ENCODE measurements at regions not wholly inside any gene's neighbourhood (a gene's known extent, or its start where the extent isn't known, plus 50 kb on each side); places are given as distances from the start of the nearest gene placed in this dataset.
"Not testable (repeated sequence)": the region's sequence is repeated elsewhere in the genome, so short reads cannot be mapped to it uniquely, and the experiment has no call there.

GRCh38 chr22:35480627-35481550, 59.7 kb upstream of the RASD2 start:
- no peak for DNase-seq (ENCODE audit: low read depth)
- no peak for TF ChIP-seq CTCF (IDR thresholded peaks at IDR 0.05; ENCODE audit: low read length, missing control alignments)

GRCh38 chr22:35482311-35482710, 58.3 kb upstream of the RASD2 start:
- DNase-seq (ENCODE audit: low read depth): no peak
- no peak overlapping the region for H3K4me3 ChIP-seq (replicated peaks; ENCODE audit: low read depth, low read length)
- no peak for TF ChIP-seq CTCF (IDR thresholded peaks at IDR 0.05; ENCODE audit: low read length, missing control alignments)

More at GRCh38 chr22:35480627-35481550, 59.7 kb upstream of the RASD2 start:
- no peak overlapping the region for H3K4me3 ChIP-seq (replicated peaks; ENCODE audit: low read depth, low read length)

GRCh38 chr22:35482974-35483373, 57.7 kb upstream of the RASD2 start:
- no peak overlapping the region for H3K4me3 ChIP-seq (replicated peaks; ENCODE audit: low read depth, low read length)
- TF ChIP-seq CTCF (IDR thresholded peaks at IDR 0.05; ENCODE audit: low read length, missing control alignments): no peak
- no peak for DNase-seq (ENCODE audit: low read depth)

- no peak for TF ChIP-seq CTCF (IDR thresholded peaks at IDR 0.05; ENCODE audit: low read length, missing control alignments)
- H3K4me3 ChIP-seq (replicated peaks; ENCODE audit: low read depth, low read length): no peak overlapping the region
- DNase-seq (ENCODE audit: low read depth): no peak
Observed at GRCh38 chr22:35483730-35484129, 56.9 kb upstream of the RASD2 start.

- H3K4me3 ChIP-seq (replicated peaks; ENCODE audit: low read depth, low read length): no peak overlapping the region
- DNase-seq (ENCODE audit: low read depth): peak; percentile 21
- TF ChIP-seq CTCF (IDR thresholded peaks at IDR 0.05; ENCODE audit: low read length, missing control alignments): no peak
Observed at GRCh38 chr22:35484651-35485556, 55.7 kb upstream of the RASD2 start.

GRCh38 chr22:35486116-35486631, 54.5 kb upstream of the RASD2 start:
- no peak for DNase-seq (ENCODE audit: low read depth)

GRCh38 chr22:35487623-35488022, 53.0 kb upstream of the RASD2 start:
- not testable (repeated sequence) for DNase-seq (ENCODE audit: low read depth); H3K4me3 ChIP-seq (replicated peaks; ENCODE audit: low read depth, low read length)

More at GRCh38 chr22:35486116-35486631, 54.5 kb upstream of the RASD2 start:
- no peak for TF ChIP-seq CTCF (IDR thresholded peaks at IDR 0.05; ENCODE audit: low read length, missing control alignments)
- no peak overlapping the region for H3K4me3 ChIP-seq (replicated peaks; ENCODE audit: low read depth, low read length)

Measured in fibroblast of pulmonary artery (primary cell).